HUES6 (cell line): ENCODE measurements at regions not wholly inside any gene's neighbourhood (a gene's known extent, or its start where the extent isn't known, plus 50 kb on each side); places are given as distances from the start of the nearest gene placed in this dataset.

Source experiments
- H3K27ac ChIP-seq: 2 replicates; pipeline ENCODE4 v1.7.0; 2013; ENCODE audit warnings: low read depth, mild to moderate bottlenecking, low read length, inconsistent platforms
- H3K27me3 ChIP-seq: 2 replicates; pipeline ENCODE4 v1.6.1; 2013; ENCODE audit warnings: low read length; ENCODE audit not compliant: control insufficient read depth, insufficient read depth
- H3K36me3 ChIP-seq: 2 replicates; pipeline ENCODE4 v1.6.1; 2013; ENCODE audit warnings: low read length; ENCODE audit not compliant: control insufficient read depth, insufficient read depth
- H3K4me1 ChIP-seq: 2 replicates; pipeline ENCODE4 v1.6.1; 2013; ENCODE audit warnings: low read length; ENCODE audit not compliant: control insufficient read depth, insufficient read depth
- H3K4me3 ChIP-seq: 2 replicates; pipeline ENCODE4 v1.5.1; 2013; ENCODE audit warnings: low read depth, low read length
- H3K9ac ChIP-seq: one replicate; pipeline ENCODE4 v1.6.1; 2013; ENCODE audit warnings: mild to moderate bottlenecking, low read length
- H3K9me3 ChIP-seq: 2 replicates; pipeline ENCODE4 v1.6.1; 2013; ENCODE audit warnings: low read depth, low read length; ENCODE audit not compliant: control insufficient read depth, insufficient read depth

DNA sequence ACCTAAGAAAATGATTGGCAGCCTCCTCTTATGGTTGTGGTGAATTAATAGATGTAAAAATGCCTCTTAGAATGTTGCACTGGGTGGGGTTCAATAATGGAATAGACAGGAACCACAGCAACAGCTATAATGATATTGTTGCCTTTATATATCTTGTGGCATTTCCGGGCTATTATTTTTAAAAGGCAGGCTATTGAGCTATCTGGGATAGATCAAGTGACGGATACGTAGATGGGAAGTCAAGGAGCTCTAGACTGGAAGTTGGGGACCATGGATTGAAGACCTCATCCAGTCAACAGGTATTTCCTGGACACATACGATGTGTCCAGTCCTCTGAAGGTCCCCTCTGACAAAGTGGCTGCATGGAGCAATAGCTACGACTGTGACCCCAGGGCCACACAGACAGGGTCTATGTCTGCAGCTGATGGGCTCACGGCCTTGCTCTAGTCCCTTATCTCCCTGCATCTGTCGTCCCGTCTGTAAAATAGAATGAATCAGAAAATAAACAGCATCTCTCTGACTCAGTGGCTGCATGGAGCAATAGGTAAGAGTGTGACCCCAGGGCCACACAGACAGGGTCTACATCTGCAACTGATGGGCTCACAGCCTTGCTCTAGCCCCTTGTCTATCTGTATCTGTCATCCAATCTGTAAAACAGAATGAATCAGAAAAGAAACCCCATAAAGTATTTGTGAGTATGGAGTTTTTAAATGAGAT is 117.7 kb upstream of the FOXF1 start:
- no peaks in the 10 kb centered on the region for H3K36me3 ChIP-seq
- no peak overlapping the region for H3K27ac ChIP-seq
- peaks cover 14% of the 10 kb centered on the region; the same call in 1 of the 2 replicates for H3K4me1 ChIP-seq
- H3K9me3 ChIP-seq: no peaks in the 10 kb centered on the region
- H3K9ac ChIP-seq: no peak overlapping the region
- H3K4me3 ChIP-seq: no peak overlapping the region
- H3K27me3 ChIP-seq: no peaks in the 10 kb centered on the region

GRCh38 chr16:86393907-86394626 is 116.3 kb upstream of the FOXF1 start:
- Histone ChIP-seq H3K4me3 (no peak overlapping the region), H3K36me3 (no peaks in the 10 kb centered on the region), H3K9me3 (no peaks in the 10 kb centered on the region), H3K27ac (no peak overlapping the region), H3K27me3 (no peaks in the 10 kb centered on the region), H3K4me1 (peaks cover 14% of the 10 kb centered on the region; the same call in 1 of the 2 replicates), H3K9ac (no peak overlapping the region)

DNA sequence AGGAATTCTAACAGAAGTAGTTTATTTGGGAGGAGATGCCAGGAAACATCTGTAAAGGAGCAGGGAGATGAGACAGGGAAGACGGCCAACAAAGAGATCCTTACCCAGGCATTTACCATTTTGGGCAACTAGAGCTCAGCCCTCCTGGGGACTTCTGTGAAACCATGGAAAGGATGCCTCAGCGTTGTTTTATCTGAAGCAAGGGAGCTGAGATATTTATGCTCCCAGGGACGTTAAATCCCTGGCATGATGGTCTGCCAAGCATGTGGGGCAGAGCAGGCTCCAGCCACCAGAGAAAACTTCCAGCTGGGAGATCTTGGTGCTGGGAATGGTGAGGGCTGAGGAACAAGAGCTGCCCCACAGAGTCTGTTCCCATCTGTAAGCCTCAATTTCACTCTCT is 114.8 kb upstream of the FOXF1 start:
- no peaks in the 10 kb centered on the region for H3K9me3 ChIP-seq
- H3K36me3 ChIP-seq: no peaks in the 10 kb centered on the region
- H3K27ac ChIP-seq: no peak overlapping the region
- H3K27me3 ChIP-seq: no peaks in the 10 kb centered on the region
- H3K4me3 ChIP-seq: no peak overlapping the region
- H3K4me1 ChIP-seq: peaks cover 14% of the 10 kb centered on the region; the same call in 1 of the 2 replicates
- no peak overlapping the region for H3K9ac ChIP-seq

GRCh38 chr16:86396422-86396821 is 113.9 kb upstream of the FOXF1 start:
- Histone ChIP-seq H3K27me3 (0 out of 2 replicates have a peak, but pooled peaks cover 2% of the 10 kb centered on the region), H3K9me3 (no peaks in the 10 kb centered on the region), H3K27ac (no peak overlapping the region), H3K4me1 (peaks cover 14% of the 10 kb centered on the region; the same call in 1 of the 2 replicates), H3K9ac (no peak overlapping the region), H3K36me3 (no peaks in the 10 kb centered on the region), H3K4me3 (no peak overlapping the region)

GRCh38 chr16:86396901-86397311 is 113.4 kb upstream of the FOXF1 start:
- Histone ChIP-seq H3K36me3 (no peaks in the 10 kb centered on the region), H3K4me3 (no peak overlapping the region), H3K27ac (no peak overlapping the region), H3K27me3 (0 out of 2 replicates have a peak, but pooled peaks cover 7% of the 10 kb centered on the region), H3K4me1 (peaks cover 14% of the 10 kb centered on the region; the same call in 1 of the 2 replicates), H3K9ac (no peak overlapping the region), H3K9me3 (no peaks in the 10 kb centered on the region)

GRCh38 chr16:86398201-86398600 is 112.1 kb upstream of the FOXF1 start:
- no peak overlapping the region for H3K27ac ChIP-seq
- H3K9me3 ChIP-seq: no peaks in the 10 kb centered on the region
- H3K4me3 ChIP-seq: no peak overlapping the region
- no peaks in the 10 kb centered on the region for H3K36me3 ChIP-seq
- H3K4me1 ChIP-seq: peaks cover 14% of the 10 kb centered on the region; the same call in 1 of the 2 replicates
- 0 out of 2 replicates have a peak, but pooled peaks cover 7% of the 10 kb centered on the region for H3K27me3 ChIP-seq
- H3K9ac ChIP-seq: no peak overlapping the region

- H3K36me3 ChIP-seq: no peaks in the 10 kb centered on the region
- no peak overlapping the region for H3K27ac ChIP-seq
- no peak overlapping the region for H3K4me3 ChIP-seq
- H3K4me1 ChIP-seq: peaks cover 14% of the 10 kb centered on the region; the same call in 1 of the 2 replicates
- no peak overlapping the region for H3K9ac ChIP-seq
- no peaks in the 10 kb centered on the region for H3K9me3 ChIP-seq
- 0 out of 2 replicates have a peak, but pooled peaks cover 7% of the 10 kb centered on the region for H3K27me3 ChIP-seq
Observed at GRCh38 chr16:86398622-86399021, 111.7 kb upstream of the FOXF1 start.

- Histone ChIP-seq H3K27me3 (0 out of 2 replicates have a peak, but pooled peaks cover 7% of the 10 kb centered on the region), H3K9ac (no peak overlapping the region), H3K4me3 (no peak overlapping the region), H3K4me1 (peaks cover 11% of the 10 kb centered on the region; the same call in 1 of the 2 replicates), H3K9me3 (no peaks in the 10 kb centered on the region), H3K36me3 (no peaks in the 10 kb centered on the region), H3K27ac (no peak overlapping the region)
Observed at GRCh38 chr16:86401126-86401525, 109.2 kb upstream of the FOXF1 start.

- Histone ChIP-seq H3K4me3 (no peak overlapping the region), H3K27ac (no peak overlapping the region), H3K27me3 (0 out of 2 replicates have a peak, but pooled peaks cover 7% of the 10 kb centered on the region), H3K9ac (no peak overlapping the region), H3K4me1 (no peaks in the 10 kb centered on the region; the same call in 1 of the 2 replicates), H3K36me3 (no peaks in the 10 kb centered on the region), H3K9me3 (no peaks in the 10 kb centered on the region)
Observed at GRCh38 chr16:86403085-86403484, 107.2 kb upstream of the FOXF1 start.

DNA sequence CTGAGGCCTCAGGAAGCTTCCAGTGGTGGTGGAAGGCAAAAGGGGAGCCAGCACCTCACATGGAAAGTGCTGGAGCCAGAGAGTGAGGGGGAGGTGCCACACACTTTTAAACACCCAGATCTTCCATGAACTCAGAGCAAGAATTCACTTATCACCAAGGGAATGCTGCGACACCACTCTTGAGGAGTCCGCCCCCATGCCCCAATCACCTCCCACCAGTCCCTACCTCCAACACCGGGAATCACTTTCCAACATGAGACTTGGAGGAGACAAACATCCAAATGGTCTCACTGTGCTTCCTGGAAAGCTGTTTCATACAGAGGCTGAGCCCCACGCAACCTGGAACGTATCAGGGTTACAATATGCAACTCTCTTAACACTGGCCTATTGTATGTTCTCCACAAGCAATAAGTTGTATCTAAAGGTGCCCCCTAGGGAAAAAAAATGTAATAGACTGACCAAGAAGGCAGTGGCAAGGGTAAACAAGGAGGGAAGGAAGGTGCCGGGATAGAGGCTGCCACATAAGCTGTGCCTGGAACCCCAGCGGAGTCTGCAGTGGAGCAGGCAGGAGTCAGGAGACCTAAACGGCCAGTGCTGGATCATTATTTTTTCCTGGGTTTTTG is 106.7 kb upstream of the FOXF1 start:
- Histone ChIP-seq H3K9me3 (no peaks in the 10 kb centered on the region), H3K27ac (no peak overlapping the region), H3K4me1 (peaks cover under 1% of the 10 kb centered on the region; the same call in 1 of the 2 replicates), H3K9ac (no peak overlapping the region), H3K27me3 (0 out of 2 replicates have a peak, but pooled peaks cover 7% of the 10 kb centered on the region), H3K4me3 (no peak overlapping the region), H3K36me3 (no peaks in the 10 kb centered on the region)
